Stomach (tissue), 8 donors: ENCODE measurements at regions not wholly inside any gene's neighbourhood (a gene's known extent, or its start where the extent isn't known, plus 50 kb on each side); places are given as distances from the start of the nearest gene placed in this dataset.

ENCODE experiments used
- DNase-seq, 2 donors: peaks; one replicate each; pipeline versions ENCODE4 v3.0.0 to v3.0.0-alpha.2; 2013 to 2019
- H3K27ac ChIP-seq, 5 donors: fragments of 200-600 bp in 4 of 5; sonication (generic) in 4 of 5; one replicate each; pipeline ENCODE4 v1.5.1; 2013 to 2019; ENCODE audit warnings: mild to moderate bottlenecking in 1 of 5, moderate library complexity in 1 of 5
- H3K27me3 ChIP-seq, 3 donors: fragments of 200-600 bp; sonication (generic); one replicate each; pipeline ENCODE4 v1.5.1; 2017 to 2019; ENCODE audit warnings: mixed run types in 1 of 3
- H3K36me3 ChIP-seq, 4 donors: fragments of 200-600 bp; sonication (generic); 1 replicate in 3 of 4; 2 replicates in 1 of 4; pipeline ENCODE4 v1.5.1; 2016 to 2019
- H3K4me1 ChIP-seq, 4 donors: fragments of 200-600 bp; sonication (generic); one replicate each; pipeline ENCODE4 v1.5.1; 2016 to 2019
- H3K4me3 ChIP-seq, 4 donors: fragments of 200-600 bp; sonication (generic) in 3 of 4; one replicate each; pipeline ENCODE4 v1.5.1; 2016 to 2019; ENCODE audit warnings: mild to moderate bottlenecking in 1 of 4
- H3K9me3 ChIP-seq, 4 donors: fragments of 200-600 bp; sonication (generic); one replicate each; pipeline ENCODE4 v1.5.1; 2016 to 2019
- EP300 ChIP-seq: sonication (generic); formaldehyde crosslinking; IDR thresholded peaks from one replicate; pipeline ENCODE4 v1.6.1; 2017; ENCODE audit warnings: antibody characterized with exemption
- POLR2A ChIP-seq, 4 donors: fragments of 450-650 bp; IDR thresholded peaks; one replicate each; pipeline ENCODE4 v1.6.1; 2016; ENCODE audit warnings: antibody characterized with exemption in 4 of 4, control low read depth in 2 of 4, mild to moderate bottlenecking in 1 of 4, moderate library complexity in 1 of 4
- POLR2AphosphoS5 ChIP-seq, 3 donors: sonication (generic); formaldehyde crosslinking; IDR thresholded peaks; one replicate each; pipeline ENCODE4 v1.6.1; 2016; ENCODE audit warnings: antibody characterized with exemption in 3 of 3
- WGBS, 5 donors: extraction: QIAGEN DNeasy Blood & Tissue Kit in 3 of 5; methylation state at CpG; one replicate each; pipeline versions ENCODE4 v1.1.5 to v1.1.7; 2013 to 2018; 5-methylcytosine and 5-hydroxymethylcytosine counted together
- intact Hi-C: fragments of 100-400 bp; cut with DNase I; formaldehyde crosslinking; loops from one replicate; pipeline ENCODE4 v1.15.1; 2023; ENCODE audit warnings: low total_unique reads
- TF ChIP-seq, protein P1 (sequence below), 7 experiments: fragments of 450-650 bp in 4 of 7; fragments of 200-600 bp in 3 of 7; sonication (generic) in 3 of 7; IDR thresholded peaks; one replicate each; pipeline ENCODE4 v1.5.1; 2016 to 2019; ENCODE audit warnings: antibody characterized with exemption in 7 of 7, control low read depth in 2 of 7, mild to moderate bottlenecking in 1 of 7
- donor health status: healthy with polysubstance abuse.
- donor health status: Bipolar disorder and iron deficiency.
- donor health status: healthy.

DNA sequence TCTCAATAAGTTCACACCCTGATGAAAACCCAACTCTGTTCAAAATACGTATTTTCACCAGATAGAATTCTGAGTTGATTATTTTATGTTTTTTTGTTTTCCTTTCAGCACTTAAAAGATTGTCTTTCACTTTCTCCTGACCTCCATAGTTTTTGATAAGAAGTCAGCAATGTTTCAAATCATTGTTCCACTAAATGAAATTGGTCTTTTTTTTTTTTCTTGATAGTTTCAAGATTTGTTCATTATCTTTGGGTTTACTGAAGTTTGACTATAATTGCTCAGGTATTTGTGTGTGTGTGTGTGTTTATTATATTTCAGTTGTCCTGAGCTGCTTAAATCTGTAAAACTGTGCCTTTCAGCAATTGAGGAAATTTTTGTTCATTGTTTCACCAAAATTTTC is 498.7 kb downstream of the TLE1 start:
- no peaks in the 10 kb centered on the region for H3K36me3 ChIP-seq
- intact Hi-C loops: no loop called here
- no peak overlapping the region for H3K4me3 ChIP-seq
- TF ChIP-seq EP300 (no peak), POLR2A (IDR thresholded peaks at IDR 0.05) (no peak), POLR2AphosphoS5 (IDR thresholded peaks at IDR 0.05) (no peak)
- TF ChIP-seq, protein P1, sequence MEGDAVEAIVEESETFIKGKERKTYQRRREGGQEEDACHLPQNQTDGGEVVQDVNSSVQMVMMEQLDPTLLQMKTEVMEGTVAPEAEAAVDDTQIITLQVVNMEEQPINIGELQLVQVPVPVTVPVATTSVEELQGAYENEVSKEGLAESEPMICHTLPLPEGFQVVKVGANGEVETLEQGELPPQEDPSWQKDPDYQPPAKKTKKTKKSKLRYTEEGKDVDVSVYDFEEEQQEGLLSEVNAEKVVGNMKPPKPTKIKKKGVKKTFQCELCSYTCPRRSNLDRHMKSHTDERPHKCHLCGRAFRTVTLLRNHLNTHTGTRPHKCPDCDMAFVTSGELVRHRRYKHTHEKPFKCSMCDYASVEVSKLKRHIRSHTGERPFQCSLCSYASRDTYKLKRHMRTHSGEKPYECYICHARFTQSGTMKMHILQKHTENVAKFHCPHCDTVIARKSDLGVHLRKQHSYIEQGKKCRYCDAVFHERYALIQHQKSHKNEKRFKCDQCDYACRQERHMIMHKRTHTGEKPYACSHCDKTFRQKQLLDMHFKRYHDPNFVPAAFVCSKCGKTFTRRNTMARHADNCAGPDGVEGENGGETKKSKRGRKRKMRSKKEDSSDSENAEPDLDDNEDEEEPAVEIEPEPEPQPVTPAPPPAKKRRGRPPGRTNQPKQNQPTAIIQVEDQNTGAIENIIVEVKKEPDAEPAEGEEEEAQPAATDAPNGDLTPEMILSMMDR (IDR thresholded peaks at IDR 0.05): no peak
- DNase-seq: no peak
- no peaks in the 10 kb centered on the region for H3K4me1 ChIP-seq
- H3K27ac ChIP-seq: no peak overlapping the region
- WGBS, 5 donors: 72 to 93% (median 83%) methylated on average over 1 of the region's 1 CpG
- no peaks in the 10 kb centered on the region for H3K27me3 ChIP-seq
- no peaks in the 10 kb centered on the region for H3K9me3 ChIP-seq

DNA sequence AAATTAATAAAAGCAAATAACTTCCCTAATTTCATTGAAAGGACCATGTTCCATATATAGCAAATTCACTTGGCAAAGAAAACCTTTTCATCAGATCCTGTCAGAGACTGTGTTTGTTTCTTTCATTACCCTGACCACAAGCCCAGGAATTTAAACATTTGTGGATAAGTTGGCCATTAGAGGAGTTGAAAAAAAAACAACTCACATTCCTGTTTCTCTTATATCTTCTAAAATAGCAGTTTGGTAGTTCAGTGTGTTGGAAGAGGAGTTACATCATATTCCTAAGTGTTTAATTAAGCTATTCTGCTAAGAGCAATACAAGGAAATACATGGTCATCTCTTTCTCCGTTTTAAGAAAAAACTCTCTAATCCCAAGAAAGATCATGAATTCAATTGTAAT is 505.6 kb downstream of the TLE1 start:
- H3K9me3 ChIP-seq: no peaks in the 10 kb centered on the region
- H3K27ac ChIP-seq: no peak overlapping the region
- TF ChIP-seq POLR2AphosphoS5 (IDR thresholded peaks at IDR 0.05): no peak
- TF ChIP-seq POLR2A (IDR thresholded peaks at IDR 0.05): no peak
- TF ChIP-seq, protein P1 (IDR thresholded peaks at IDR 0.05): no peak
- no peak for TF ChIP-seq EP300
- peak in 1 of 2 donors; percentile 71 for DNase-seq
- intact Hi-C loops: no loop called here
- peaks cover 0 to 6% (median 0%) of the 10 kb centered on the region in 4 donors for H3K4me1 ChIP-seq
- H3K36me3 ChIP-seq: no peaks in the 10 kb centered on the region
- H3K4me3 ChIP-seq: no peak overlapping the region
- no peaks in the 10 kb centered on the region for H3K27me3 ChIP-seq
- 21 to 36% (median 35%) methylated on average over 1 of the region's 1 CpG for WGBS, 5 donors

DNA sequence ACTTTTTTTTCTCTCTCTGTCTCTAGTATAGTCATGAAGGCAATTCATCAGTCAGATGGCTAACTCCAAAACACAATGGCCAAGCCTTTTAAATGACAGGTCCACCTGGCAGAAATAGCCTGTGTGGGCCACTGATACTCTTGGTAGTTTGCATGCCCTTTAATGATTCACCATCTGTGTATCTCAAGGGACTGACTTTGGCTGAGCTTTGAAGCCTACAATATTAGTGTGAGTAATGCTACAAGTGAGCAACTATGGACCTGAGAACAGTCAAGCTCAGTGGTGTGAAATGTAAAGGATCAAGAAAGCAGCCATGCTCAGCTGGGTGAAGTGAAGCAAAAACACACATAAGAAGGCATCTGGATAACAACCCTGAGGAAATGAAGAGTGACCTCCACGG is 506.9 kb downstream of the TLE1 start:
- TF ChIP-seq EP300 (no peak), POLR2A (IDR thresholded peaks at IDR 0.05) (no peak), POLR2AphosphoS5 (IDR thresholded peaks at IDR 0.05) (no peak)
- TF ChIP-seq, protein P1 (IDR thresholded peaks at IDR 0.05): no peak
- Histone ChIP-seq H3K36me3 (no peaks in the 10 kb centered on the region), H3K9me3 (no peaks in the 10 kb centered on the region), H3K27me3 (no peaks in the 10 kb centered on the region), H3K4me3 (no peak overlapping the region), H3K27ac (no peak overlapping the region), H3K4me1 (peaks cover 0 to 6% (median 0%) of the 10 kb centered on the region in 4 donors)
- 29 to 57% (median 40%) methylated on average over 1 of the region's 1 CpG for WGBS, 5 donors
- DNase-seq: peak in 1 of 2 donors; percentile 5
- intact Hi-C loops: no loop called here

DNA sequence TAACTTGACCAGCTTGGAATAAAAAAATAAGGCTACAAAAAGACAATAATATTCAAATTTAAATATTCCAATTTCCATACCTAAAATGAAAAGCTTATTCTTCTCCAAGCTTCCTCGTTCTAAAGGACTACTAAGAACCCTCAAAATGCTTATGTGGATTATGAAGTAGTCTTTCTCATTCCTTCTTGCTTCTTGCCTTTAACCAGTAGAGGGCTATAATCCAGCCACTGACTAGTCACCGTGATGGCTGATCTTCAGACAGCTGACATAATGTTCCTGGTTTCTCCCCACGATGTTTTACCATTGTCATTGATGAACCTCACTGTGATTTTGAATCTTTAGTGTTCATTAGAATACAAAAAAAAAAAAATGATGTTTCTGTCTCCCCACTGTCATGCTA is 515.3 kb downstream of the TLE1 start:
- Histone ChIP-seq H3K27ac (no peak overlapping the region), H3K4me3 (no peak overlapping the region), H3K9me3 (no peaks in the 10 kb centered on the region), H3K36me3 (no peaks in the 10 kb centered on the region), H3K4me1 (no peaks in the 10 kb centered on the region), H3K27me3 (no peaks in the 10 kb centered on the region)
- intact Hi-C loops: no loop called here
- DNase-seq: no peak
- TF ChIP-seq, protein P1 (IDR thresholded peaks at IDR 0.05): no peak
- TF ChIP-seq POLR2AphosphoS5 (IDR thresholded peaks at IDR 0.05): no peak
- no peak for TF ChIP-seq POLR2A (IDR thresholded peaks at IDR 0.05)
- TF ChIP-seq EP300: no peak
- 81 to 87% (median 84%) methylated on average over 3 of the region's 3 CpGs for WGBS, 5 donors
